WTC11 (cell line): ENCODE measurements at regions not wholly inside any gene's neighbourhood (a gene's known extent, or its start where the extent isn't known, plus 50 kb on each side); places are given as distances from the start of the nearest gene placed in this dataset.

Experiments used
- ATAC-seq: fragments of 200-7000 bp; cut with Tn5 transposase; 2 replicates; pipeline ENCODE4 v1.10.0; 2021; ENCODE audit warnings: mild to moderate bottlenecking, moderate library complexity
- CTCF ChIA-PET: fragments of 300-600 bp; sonication (Branson Sonifier 250); formaldehyde crosslinking; loops from one replicate; lab custom pipeline; 2021; ENCODE audit warnings: antibody characterized with exemption; lab: Charles Lee
- POLR2A ChIA-PET: fragments of 350-600 bp; sonication (Branson Sonifier 250); formaldehyde crosslinking; loops from one replicate; lab custom pipeline; 2021; ENCODE audit warnings: antibody characterized with exemption; lab: Charles Lee
- DNase-seq: peaks from one replicate; pipeline ENCODE4 v3.0.0; 2021; ENCODE audit warnings: low spot score
- H3K27ac Mint-ChIP-seq: 2 replicates; pipeline ENCODE4 v1.8.0; 2021; ENCODE audit warnings: mixed read lengths
- H3K27me3 Mint-ChIP-seq: 2 replicates; pipeline ENCODE4 v1.8.0; 2021; ENCODE audit warnings: low read depth, mild to moderate bottlenecking, moderate library complexity, mixed read lengths
- H3K36me3 Mint-ChIP-seq: 2 replicates; pipeline ENCODE4 v1.8.0; 2021; ENCODE audit warnings: mixed read lengths
- H3K4me1 Mint-ChIP-seq: 2 replicates; pipeline ENCODE4 v1.8.0; 2022; ENCODE audit warnings: mixed read lengths
- H3K4me3 Mint-ChIP-seq: 2 replicates; pipeline ENCODE4 v1.8.0; 2021; ENCODE audit warnings: mild to moderate bottlenecking, moderate library complexity, mixed read lengths
- H3K9me3 Mint-ChIP-seq: 2 replicates; pipeline ENCODE4 v1.8.0; 2021; ENCODE audit warnings: mixed read lengths
- AR ChIP-seq: fragments of 250-450 bp; sonication (Bioruptor Pico); IDR thresholded peaks from 2 replicates; pipeline ENCODE4 v1.9.0; 2021; ENCODE audit warnings: mild to moderate bottlenecking
- ATF1 ChIP-seq: sonication (generic); formaldehyde crosslinking; IDR thresholded peaks from 2 replicates; pipeline ENCODE4 v1.8.1; 2023; ENCODE audit warnings: mild to moderate bottlenecking, moderate library complexity, missing genetic modification reagents
- CREB1 ChIP-seq: sonication (generic); formaldehyde crosslinking; IDR thresholded peaks from 2 replicates; pipeline ENCODE4 v1.8.0; 2023; ENCODE audit warnings: mild to moderate bottlenecking, missing genetic modification reagents
- CTCF ChIP-seq: fragments of 200-600 bp; IDR thresholded peaks from 2 replicates; pipeline ENCODE4 v1.8.0; 2022; ENCODE audit warnings: antibody characterized with exemption
- ESRRA ChIP-seq: sonication (generic); formaldehyde crosslinking; IDR thresholded peaks from 2 replicates; pipeline ENCODE4 v1.8.1; 2022; ENCODE audit warnings: mild to moderate bottlenecking, missing genetic modification reagents, borderline replicate concordance
- FOXJ3 ChIP-seq: sonication (generic); formaldehyde crosslinking; IDR thresholded peaks from 2 replicates; pipeline ENCODE4 v1.9.0; 2021; ENCODE audit warnings: missing genetic modification reagents, mild to moderate bottlenecking, borderline replicate concordance
- FOXP4 ChIP-seq: sonication (generic); formaldehyde crosslinking; IDR thresholded peaks from 2 replicates; pipeline ENCODE4 v1.8.0; 2022; ENCODE audit warnings: mild to moderate bottlenecking, missing genetic modification reagents
- HMGA2 ChIP-seq: fragments of 250-450 bp; sonication (Bioruptor Pico); IDR thresholded peaks from 2 replicates; pipeline ENCODE4 v1.4.0; 2021; ENCODE audit warnings: mild to moderate bottlenecking, moderate library complexity
- IRF1 ChIP-seq: sonication (generic); formaldehyde crosslinking; IDR thresholded peaks from 2 replicates; pipeline ENCODE4 v1.8.0; 2023; ENCODE audit warnings: missing genetic modification reagents
- IRF2 ChIP-seq: sonication (generic); formaldehyde crosslinking; IDR thresholded peaks from 2 replicates; pipeline ENCODE4 v1.8.0; 2022; ENCODE audit warnings: low read depth, missing genetic modification reagents, borderline replicate concordance
- JAZF1 ChIP-seq: fragments of 250-450 bp; sonication (Bioruptor Pico); IDR thresholded peaks from 2 replicates; pipeline ENCODE4 v1.9.0; 2021; ENCODE audit warnings: moderate library complexity, mild to moderate bottlenecking, inconsistent platforms
- MYBL2 ChIP-seq: sonication (generic); formaldehyde crosslinking; IDR thresholded peaks from 2 replicates; pipeline ENCODE4 v1.8.1; 2023; ENCODE audit warnings: mild to moderate bottlenecking, moderate library complexity, missing genetic modification reagents
- NR2C2 ChIP-seq: sonication (generic); formaldehyde crosslinking; IDR thresholded peaks from 2 replicates; pipeline ENCODE4 v1.8.0; 2022; ENCODE audit warnings: mild to moderate bottlenecking, missing genetic modification reagents
- RELA ChIP-seq: sonication (generic); formaldehyde crosslinking; IDR thresholded peaks from 2 replicates; pipeline ENCODE4 v1.8.1; 2022; ENCODE audit warnings: missing genetic modification reagents, mild to moderate bottlenecking, borderline replicate concordance
- SP1 ChIP-seq: sonication (generic); formaldehyde crosslinking; conservative IDR thresholded peaks from 2 replicates; pipeline ENCODE4 v1.8.1; 2022; ENCODE audit warnings: missing genetic modification reagents
- TEAD1 ChIP-seq: sonication (generic); formaldehyde crosslinking; IDR thresholded peaks from 2 replicates; pipeline ENCODE4 v1.8.0; 2022; ENCODE audit warnings: mild to moderate bottlenecking, missing genetic modification reagents
- TEAD4 ChIP-seq: sonication (generic); formaldehyde crosslinking; IDR thresholded peaks from 2 replicates; pipeline ENCODE4 v1.8.0; 2022; ENCODE audit warnings: mild to moderate bottlenecking, missing genetic modification reagents
- TP53 ChIP-seq: sonication (generic); formaldehyde crosslinking; IDR thresholded peaks from 2 replicates; pipeline ENCODE4 v1.8.1; 2023; ENCODE audit warnings: mild to moderate bottlenecking, missing genetic modification reagents
- ZNF512 ChIP-seq: sonication (generic); formaldehyde crosslinking; IDR thresholded peaks from 2 replicates; pipeline ENCODE4 v1.8.1; 2022; ENCODE audit warnings: missing genetic modification reagents, borderline replicate concordance

- TF ChIP-seq TP53 (CRISPR knock-in tag): no peak
- no peak for TF ChIP-seq ZNF512 (CRISPR knock-in tag)
- no peak for TF ChIP-seq HMGA2 (CRISPR knock-in tag)
- no peak for TF ChIP-seq FOXP4 (CRISPR knock-in tag)
- TF ChIP-seq ATF1: no peak
Observed at GRCh38 chr9:2386566-2386965, 235.0 kb upstream of the VLDLR start (continued).

- ATAC-seq: no peak
Observed at GRCh38 chr9:2387166-2387565, 234.4 kb upstream of the VLDLR start.

More at GRCh38 chr9:2387166-2387565, 234.4 kb upstream of the VLDLR start:
- Mint-ChIP-seq H3K36me3 (peaks cover 23% of the 10 kb centered on the region), H3K27ac (no peak overlapping the region), H3K27me3 (no peaks in the 10 kb centered on the region), H3K4me1 (no peaks in the 10 kb centered on the region; the same call in 1 of the 2 replicates), H3K4me3 (no peak overlapping the region), H3K9me3 (peaks cover 38% of the 10 kb centered on the region)
- TF ChIP-seq IRF1 (CRISPR knock-in tag) (no peak), SP1 (CRISPR knock-in tag) (no peak), NR2C2 (CRISPR knock-in tag) (no peak), FOXJ3 (CRISPR knock-in tag) (no peak), TEAD4 (no peak), RELA (CRISPR knock-in tag) (no peak), AR (no peak), JAZF1 (CRISPR knock-in tag) (no peak), TEAD1 (CRISPR knock-in tag) (no peak), CREB1 (no peak), IRF2 (no peak), MYBL2 (CRISPR knock-in tag) (no peak), CTCF (no peak), ESRRA (no peak)
- DNase-seq: no peak
- ChIA-PET POLR2A (no interaction called here), CTCF (no interaction called here)
